ENCODE measurements at regions not wholly inside any gene's neighbourhood (a gene's known extent, or its start where the extent isn't known, plus 50 kb on each side); places are given as distances from the start of the nearest gene placed in this dataset.

DNA sequence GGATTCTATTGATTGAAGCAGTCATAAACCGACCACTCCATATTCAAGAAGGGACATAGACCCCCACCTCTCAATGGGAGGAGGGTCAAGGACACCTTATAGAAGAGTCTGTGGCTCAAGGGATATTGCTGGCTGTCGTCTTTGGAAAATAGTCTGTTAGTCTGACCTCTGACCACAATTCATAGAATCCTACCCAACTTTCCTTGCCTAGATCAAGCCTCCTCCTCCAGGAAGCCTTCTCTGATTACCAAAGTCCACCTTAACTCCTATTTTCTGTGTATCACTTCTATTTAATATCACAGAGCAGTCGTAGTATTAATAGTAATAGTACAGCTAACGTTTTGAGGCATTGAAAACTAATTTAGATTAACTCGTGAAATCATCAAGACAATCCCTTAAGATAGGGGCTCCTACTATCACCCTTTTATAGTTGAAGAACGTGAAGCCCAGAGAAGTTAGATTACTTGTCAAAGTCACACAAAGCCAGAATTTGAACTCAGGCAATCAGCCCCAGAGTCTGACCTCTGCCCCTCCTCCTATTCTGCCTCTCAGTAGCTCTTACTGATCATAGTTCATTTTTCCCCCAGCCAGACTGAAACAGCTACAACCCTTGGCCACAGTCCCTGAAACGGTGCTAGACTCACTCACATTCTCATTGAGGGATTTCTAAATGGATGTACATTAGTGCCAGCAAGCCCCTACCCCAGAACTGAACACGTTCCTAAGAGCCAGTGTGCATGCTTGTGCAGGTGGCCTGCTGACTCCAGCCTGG is 636.6 kb downstream of the MID1IP1 start:
- no peaks in the 10 kb centered on the region for H3K27me3 ChIP-seq (ENCODE audit: insufficient read depth, low read depth)
- H3K36me3 ChIP-seq (ENCODE audit: insufficient read depth) = no peaks in the 10 kb centered on the region
- no peaks in the 10 kb centered on the region for H4K20me1 ChIP-seq (ENCODE audit: insufficient read depth)
- H3K27ac ChIP-seq = no peak overlapping the region
- H3K79me2 ChIP-seq (ENCODE audit: insufficient read depth, low read depth) = no peaks in the 10 kb centered on the region
- H3K4me1 ChIP-seq (ENCODE audit: low read depth, poor library complexity, severe bottlenecking) = peaks cover 39% of the 10 kb centered on the region
- H3K4me3 ChIP-seq (IDR thresholded peaks at IDR 0.05; ENCODE audit: insufficient read depth, low read depth, low read length) = no peak overlapping the region
- no peak overlapping the region for H2AFZ ChIP-seq (ENCODE audit: low read depth)
- TF ChIP-seq, protein P1, sequence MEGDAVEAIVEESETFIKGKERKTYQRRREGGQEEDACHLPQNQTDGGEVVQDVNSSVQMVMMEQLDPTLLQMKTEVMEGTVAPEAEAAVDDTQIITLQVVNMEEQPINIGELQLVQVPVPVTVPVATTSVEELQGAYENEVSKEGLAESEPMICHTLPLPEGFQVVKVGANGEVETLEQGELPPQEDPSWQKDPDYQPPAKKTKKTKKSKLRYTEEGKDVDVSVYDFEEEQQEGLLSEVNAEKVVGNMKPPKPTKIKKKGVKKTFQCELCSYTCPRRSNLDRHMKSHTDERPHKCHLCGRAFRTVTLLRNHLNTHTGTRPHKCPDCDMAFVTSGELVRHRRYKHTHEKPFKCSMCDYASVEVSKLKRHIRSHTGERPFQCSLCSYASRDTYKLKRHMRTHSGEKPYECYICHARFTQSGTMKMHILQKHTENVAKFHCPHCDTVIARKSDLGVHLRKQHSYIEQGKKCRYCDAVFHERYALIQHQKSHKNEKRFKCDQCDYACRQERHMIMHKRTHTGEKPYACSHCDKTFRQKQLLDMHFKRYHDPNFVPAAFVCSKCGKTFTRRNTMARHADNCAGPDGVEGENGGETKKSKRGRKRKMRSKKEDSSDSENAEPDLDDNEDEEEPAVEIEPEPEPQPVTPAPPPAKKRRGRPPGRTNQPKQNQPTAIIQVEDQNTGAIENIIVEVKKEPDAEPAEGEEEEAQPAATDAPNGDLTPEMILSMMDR (conservative IDR thresholded peaks at IDR 0.05; ENCODE audit: low read depth, low read length) = no peak
- H3K9ac ChIP-seq = no peak overlapping the region
- no peak overlapping the region for H3K4me2 ChIP-seq

GRCh38 chrX:39438603-39439602 is 637.6 kb downstream of the MID1IP1 start:
- H3K9ac ChIP-seq = no peak overlapping the region
- no peak overlapping the region for H2AFZ ChIP-seq (ENCODE audit: low read depth)
- H3K27ac ChIP-seq = no peak overlapping the region
- TF ChIP-seq, protein P1 (conservative IDR thresholded peaks at IDR 0.05; ENCODE audit: low read depth, low read length) = peak; percentile 44; the same call in 1 of the 2 replicates
- no peaks in the 10 kb centered on the region for H3K27me3 ChIP-seq (ENCODE audit: insufficient read depth, low read depth)
- no peaks in the 10 kb centered on the region for H3K36me3 ChIP-seq (ENCODE audit: insufficient read depth)
- no peak overlapping the region for H3K4me2 ChIP-seq
- H3K4me3 ChIP-seq (IDR thresholded peaks at IDR 0.05; ENCODE audit: insufficient read depth, low read depth, low read length) = no peak overlapping the region
- no peaks in the 10 kb centered on the region for H3K79me2 ChIP-seq (ENCODE audit: insufficient read depth, low read depth)
- H4K20me1 ChIP-seq (ENCODE audit: insufficient read depth) = no peaks in the 10 kb centered on the region
- H3K4me1 ChIP-seq (ENCODE audit: low read depth, poor library complexity, severe bottlenecking) = peaks cover 42% of the 10 kb centered on the region

GRCh38 chrX:39439906-39440798 is 638.9 kb downstream of the MID1IP1 start:
- Histone ChIP-seq H3K4me2 (peak overlapping the region; percentile 87), H3K27ac (peak overlapping the region; percentile 98), H2AFZ (ENCODE audit: low read depth) (peak overlapping the region; percentile 83), H4K20me1 (ENCODE audit: insufficient read depth) (no peaks in the 10 kb centered on the region), H3K36me3 (ENCODE audit: insufficient read depth) (no peaks in the 10 kb centered on the region), H3K4me3 (IDR thresholded peaks at IDR 0.05; ENCODE audit: insufficient read depth, low read depth, low read length) (no peak overlapping the region), H3K9ac (peak overlapping the region; percentile 79), H3K4me1 (ENCODE audit: low read depth, poor library complexity, severe bottlenecking) (peaks cover 42% of the 10 kb centered on the region), H3K27me3 (ENCODE audit: insufficient read depth, low read depth) (no peaks in the 10 kb centered on the region), H3K79me2 (ENCODE audit: insufficient read depth, low read depth) (no peaks in the 10 kb centered on the region)
- TF ChIP-seq, protein P1 (conservative IDR thresholded peaks at IDR 0.05; ENCODE audit: low read depth, low read length) = no peak

- no peaks in the 10 kb centered on the region for H3K36me3 ChIP-seq (ENCODE audit: insufficient read depth)
- TF ChIP-seq, protein P1 (conservative IDR thresholded peaks at IDR 0.05; ENCODE audit: low read depth, low read length) = no peak
- peak overlapping the region; percentile 79 for H3K9ac ChIP-seq
- peak overlapping the region; percentile 98 for H3K27ac ChIP-seq
- H3K4me2 ChIP-seq = peak overlapping the region; percentile 87
- no peaks in the 10 kb centered on the region for H4K20me1 ChIP-seq (ENCODE audit: insufficient read depth)
- H3K4me3 ChIP-seq (IDR thresholded peaks at IDR 0.05; ENCODE audit: insufficient read depth, low read depth, low read length) = no peak overlapping the region
- peaks cover 42% of the 10 kb centered on the region for H3K4me1 ChIP-seq (ENCODE audit: low read depth, poor library complexity, severe bottlenecking)
- H2AFZ ChIP-seq (ENCODE audit: low read depth) = peak overlapping the region; percentile 83
- H3K79me2 ChIP-seq (ENCODE audit: insufficient read depth, low read depth) = no peaks in the 10 kb centered on the region
- no peaks in the 10 kb centered on the region for H3K27me3 ChIP-seq (ENCODE audit: insufficient read depth, low read depth)
These were observed 639.6 kb downstream of the MID1IP1 start for GRCh38 chrX:39440799-39441284.
